HG02852 (cell line): ENCODE measurements at regions not wholly inside any gene's neighbourhood (a gene's known extent, or its start where the extent isn't known, plus 50 kb on each side); places are given as distances from the start of the nearest gene placed in this dataset.
"Not testable (repeated sequence)": the region's sequence is repeated elsewhere in the genome, so short reads cannot be mapped to it uniquely, and the experiment has no call there.

ENCODE experiments used
- ATAC-seq: cut with Tn5 transposase; IDR thresholded peaks from one replicate; pipeline ENCODE4 v1.9.1; 2021; ENCODE audit warnings: mild to moderate bottlenecking, moderate library complexity; ENCODE audit not compliant: unreplicated experiment

DNA sequence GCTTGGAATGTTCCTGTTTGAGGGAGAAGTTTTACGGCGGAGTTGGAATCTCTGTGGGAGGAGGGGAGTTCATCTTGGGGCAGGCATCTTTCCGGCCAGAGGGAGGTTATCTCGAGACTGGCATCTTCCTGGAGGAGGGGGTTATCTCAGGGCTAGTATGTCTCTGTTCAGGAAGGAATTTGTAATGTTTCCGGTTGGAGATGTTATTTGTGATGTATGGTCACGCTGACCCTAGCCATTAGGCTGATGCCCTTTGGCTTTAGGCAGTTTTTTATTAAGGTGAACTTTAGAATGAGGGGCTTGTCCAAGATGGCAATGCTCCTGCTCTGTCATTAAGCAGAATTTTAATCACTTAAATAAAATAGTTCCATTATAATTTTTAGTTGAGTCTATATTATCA, 449.7 kb downstream of the PCDH10 start:
- ATAC-seq = no peak

DNA sequence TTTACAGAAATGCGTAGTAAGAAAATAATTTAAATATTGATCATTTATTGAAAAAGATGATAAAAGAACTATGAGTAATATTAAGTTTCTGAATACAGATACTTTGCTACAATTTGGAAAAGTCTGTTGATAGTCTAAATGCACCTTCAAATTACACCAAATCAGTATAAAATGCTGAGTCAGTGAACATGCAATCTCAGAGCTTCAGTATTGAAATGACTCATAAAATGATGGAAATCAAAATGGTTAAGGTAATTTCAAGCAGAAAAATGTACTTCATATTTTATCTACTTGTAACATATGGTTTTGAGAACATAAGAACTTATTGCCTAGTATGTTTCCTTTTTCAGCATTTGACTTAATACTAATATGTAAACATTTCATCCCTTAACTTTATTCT, 448.2 kb downstream of the PCDH10 start:
- ATAC-seq = no peak

DNA sequence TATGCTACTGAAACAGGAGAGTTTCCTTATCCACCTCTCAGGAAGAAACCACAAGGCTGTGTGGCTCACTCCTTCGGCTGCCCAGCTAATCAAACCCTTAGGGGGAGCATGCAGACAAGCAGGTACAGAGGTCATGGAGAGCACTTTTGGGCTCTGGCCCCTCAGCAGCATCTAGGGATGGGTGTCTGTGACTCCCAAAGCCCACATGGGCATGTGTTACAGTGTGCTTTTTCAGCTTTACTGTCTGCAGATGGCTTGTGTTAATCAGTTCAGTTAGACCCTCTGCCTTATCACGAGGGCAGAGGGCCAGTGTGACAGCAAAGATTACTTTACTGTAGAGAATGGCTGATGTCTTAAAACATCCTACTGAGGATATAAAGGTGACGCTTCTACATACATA, 447.4 kb downstream of the PCDH10 start:
- ATAC-seq = no peak

DNA sequence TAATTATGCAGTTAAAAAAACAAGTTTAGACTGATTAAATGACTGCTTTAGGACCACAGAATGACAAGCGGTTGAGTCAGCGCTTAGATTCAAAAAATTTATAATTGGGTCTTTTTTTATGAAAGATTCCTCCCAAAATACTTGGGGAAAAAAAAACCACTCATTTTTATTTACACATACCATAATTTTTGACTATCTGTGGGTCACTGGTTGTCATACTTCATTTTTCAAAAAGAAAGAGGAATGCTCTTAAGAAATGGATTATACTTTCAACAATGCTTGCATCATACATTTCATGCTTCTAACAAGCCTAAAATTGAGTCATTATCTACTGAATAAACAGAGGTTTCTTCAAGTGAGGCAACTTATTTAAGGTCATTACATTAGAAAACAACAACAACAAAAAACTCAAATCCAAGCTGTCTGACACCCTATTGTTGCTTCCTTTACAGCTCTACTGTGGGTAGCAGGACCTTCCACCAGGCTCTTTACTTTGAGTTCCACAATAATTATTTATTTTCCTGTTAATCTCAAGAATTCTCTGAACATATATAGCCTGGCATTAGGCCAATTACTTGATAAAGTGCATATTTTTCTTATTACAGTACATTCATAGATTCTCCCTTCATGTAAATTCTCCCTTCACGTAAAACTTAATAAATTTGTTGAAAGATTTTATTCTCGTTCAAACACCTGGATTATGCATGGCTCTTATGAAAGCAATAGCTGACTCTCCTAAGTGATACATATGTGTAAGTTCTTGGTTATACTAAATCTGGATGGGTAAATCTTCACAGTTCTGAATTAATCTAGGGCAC, 445.5 kb downstream of the PCDH10 start:
- no peak for ATAC-seq

DNA sequence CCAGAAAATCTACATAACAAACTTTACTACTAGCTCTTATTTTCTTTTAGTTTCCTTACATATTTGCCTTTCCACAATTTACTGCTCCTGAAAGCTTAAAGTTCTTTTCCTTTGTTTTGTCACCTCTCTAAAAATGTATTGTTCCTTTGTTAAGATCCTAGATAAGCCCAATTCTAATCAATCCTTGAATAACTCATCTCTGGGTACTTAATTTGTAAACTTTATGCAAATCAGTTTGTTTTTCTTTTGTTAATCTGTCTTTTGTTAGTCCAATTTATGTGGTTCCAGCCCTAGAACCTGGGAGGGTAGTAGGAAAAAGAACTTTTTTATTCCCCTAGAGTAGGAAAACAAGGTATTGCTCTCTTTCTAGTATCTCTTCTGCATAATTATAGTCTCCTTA, 444.7 kb downstream of the PCDH10 start:
- no peak for ATAC-seq

DNA sequence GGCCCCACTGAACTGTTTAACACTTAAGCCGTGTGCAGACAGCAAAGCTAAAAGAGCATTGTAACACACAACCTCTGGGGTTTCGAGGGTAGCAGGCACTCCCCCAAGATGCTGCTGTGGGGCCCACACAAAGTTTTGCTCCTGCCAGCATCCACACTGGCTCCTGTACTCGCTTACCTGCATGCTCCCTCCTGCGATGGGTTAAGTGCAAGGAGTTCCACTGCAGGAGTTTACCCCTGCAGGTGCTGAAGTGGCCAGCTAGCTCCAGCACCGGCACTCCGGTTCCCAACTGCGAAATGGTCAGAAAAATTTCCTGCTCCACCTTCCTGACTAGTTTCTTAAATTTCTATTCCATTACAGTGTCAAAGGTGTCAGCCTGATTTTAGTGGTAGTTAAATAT, 443.5 kb downstream of the PCDH10 start:
- no peak for ATAC-seq

DNA sequence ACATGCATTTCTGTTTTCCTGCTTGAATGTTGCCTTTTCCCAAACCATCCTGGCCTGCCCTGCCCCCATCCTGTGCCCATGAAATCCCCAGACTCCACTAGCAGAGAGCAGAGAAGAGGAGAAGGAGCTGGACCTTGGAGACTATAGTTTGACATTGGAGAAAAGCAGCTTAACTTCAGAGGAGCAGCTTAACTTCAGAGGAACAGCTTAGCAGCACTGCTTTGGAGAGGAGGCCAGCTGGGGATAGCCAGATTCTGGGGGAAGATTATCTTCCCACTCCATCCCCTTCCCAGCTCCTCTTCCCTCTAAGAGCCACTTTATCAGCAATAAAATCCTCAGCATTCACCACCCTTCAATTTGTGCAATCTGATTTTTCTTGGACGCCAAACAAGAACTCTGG, 443.0 kb downstream of the PCDH10 start:
- no peak for ATAC-seq

DNA sequence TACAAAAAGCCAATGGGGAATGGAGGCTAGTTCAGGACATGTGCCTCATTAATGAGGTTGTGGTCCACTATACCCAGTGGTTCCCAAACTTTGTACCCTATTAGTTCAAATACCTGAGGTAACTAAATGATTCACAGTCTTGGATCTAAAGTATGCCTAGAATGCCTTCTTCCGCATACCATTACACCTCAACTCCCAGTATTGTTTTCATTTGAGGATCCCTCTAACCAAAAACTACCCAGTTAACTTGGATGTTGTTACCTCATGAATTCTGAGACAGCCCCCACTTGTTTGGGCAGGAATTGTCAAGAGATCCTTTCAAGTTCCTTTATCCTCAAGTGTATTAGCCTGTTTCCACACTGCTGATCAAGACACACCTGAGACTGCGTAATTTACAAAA, 439.2 kb downstream of the PCDH10 start:
- no peak for ATAC-seq

DNA sequence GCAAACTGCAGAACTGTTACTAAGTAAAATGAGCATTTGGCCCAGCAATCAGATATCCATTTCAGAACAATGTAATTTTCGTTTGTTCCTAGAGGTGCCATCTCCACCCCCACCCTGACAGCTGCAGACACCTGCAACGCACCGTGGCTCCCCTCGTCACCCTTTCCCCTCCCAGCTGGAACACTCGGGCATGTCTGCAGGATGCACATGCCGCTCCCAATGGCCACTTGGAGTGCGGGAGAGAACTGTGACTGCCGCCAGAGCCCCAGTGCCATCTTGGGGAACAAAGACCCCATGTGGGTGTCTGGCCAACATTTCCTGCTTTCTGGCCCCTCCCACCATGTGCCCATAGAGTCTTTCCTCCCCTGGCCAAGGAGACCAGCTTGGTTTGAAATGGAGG, 436.2 kb downstream of the PCDH10 start:
- no peak for ATAC-seq

DNA sequence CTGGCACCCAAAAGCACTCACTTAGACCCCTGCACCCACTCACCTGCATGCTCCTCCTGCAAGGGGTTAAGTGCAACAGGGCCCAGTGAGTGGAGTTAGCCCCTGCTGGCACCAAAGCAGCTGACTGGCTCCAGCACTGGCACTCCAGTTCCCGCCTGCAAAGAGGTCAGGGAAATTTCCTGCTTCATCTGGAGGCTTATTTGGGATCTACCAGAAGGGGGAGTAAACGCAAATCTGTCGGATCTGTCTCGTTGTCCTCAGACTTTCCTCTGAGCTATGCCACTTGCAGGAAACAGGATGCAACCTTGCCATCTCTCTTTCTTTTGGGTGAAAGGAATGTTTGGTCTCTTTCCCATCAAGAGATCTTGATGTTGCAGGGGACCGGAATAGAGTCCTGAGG, 435.6 kb downstream of the PCDH10 start:
- no peak for ATAC-seq

DNA sequence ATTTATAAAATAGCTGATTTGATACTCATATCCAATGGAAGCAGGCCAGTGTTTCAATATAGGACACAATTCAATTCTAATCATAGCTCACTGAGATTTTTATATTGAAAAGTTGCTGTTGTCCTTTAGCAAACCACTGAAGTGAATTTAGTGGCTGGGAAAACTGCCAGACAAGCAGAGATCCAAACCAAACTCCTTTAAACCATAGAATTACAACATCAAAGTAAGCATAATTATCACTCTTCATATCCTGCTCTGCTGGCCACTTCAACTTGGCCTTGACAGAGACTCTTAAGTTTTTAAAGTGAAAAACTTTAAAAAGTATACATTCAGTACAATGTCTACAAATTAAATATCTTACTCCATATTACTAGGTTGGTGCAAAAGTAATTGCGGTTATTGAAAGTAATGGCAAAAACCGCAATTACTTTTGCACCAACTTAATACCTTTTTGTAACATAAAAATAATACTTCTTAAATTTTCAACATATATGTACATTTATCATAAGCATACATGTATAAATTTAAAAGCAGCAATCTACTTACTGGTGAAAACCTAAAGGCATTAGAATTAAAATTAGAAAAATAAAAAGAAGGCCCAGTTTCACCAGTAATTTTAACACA, 433.0 kb downstream of the PCDH10 start:
- no peak for ATAC-seq

DNA sequence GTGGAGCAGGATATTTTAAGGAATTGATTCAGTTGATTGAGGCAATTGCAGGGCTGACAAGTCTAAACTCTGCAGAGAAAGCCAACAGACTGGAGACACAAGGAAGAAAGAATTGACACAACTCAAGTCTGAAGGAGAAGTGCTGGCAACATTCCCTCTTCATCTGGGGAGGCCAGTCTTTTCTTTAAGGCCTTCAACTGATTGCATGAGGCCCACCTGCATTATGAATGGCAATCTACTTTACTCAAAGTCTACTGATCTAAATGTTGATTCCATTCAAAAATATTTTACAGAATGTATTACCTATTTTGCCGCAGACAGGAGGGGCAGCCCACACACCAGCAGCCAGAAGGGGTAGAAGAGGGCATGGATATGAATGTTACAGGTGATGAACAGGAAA, 425.2 kb downstream of the PCDH10 start:
- ATAC-seq = no peak

DNA sequence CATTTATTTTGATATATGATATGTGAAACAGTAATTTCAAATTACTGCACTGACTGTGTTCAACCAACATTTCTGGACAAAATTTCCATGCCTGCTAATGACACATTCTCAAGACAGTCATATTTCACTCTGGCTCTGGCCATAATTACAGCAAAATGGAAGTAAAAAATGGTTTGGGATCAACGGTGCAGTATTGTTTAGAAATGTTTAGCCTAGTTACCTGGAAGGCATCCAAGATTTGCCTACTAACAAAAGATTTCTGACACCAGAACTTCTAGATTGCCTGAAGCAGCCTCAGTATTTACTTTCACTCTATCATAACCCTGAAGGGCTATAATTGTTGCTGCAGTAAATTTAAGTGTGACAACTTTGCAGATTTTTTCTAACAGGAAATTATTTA, 416.3 kb downstream of the PCDH10 start:
- no peak for ATAC-seq

DNA sequence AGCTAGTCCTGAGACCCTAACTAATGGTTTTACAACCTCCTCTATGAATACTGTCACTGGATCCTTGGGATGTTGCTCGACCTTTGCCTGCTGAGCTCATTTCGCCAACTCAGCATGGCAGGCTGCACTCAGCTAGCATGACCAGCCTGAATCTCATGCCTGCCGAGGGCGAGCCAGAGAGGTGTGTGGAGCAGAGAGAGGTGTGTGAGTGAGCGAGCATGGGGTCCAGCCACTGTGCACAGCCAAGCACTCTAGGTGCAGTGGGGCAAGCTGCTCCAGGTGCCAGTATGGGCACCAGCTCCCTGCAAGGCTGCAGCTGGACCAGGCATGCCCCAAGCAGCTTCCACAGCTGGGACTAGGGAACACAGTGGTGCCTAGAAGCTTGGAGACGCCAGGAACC, 410.9 kb downstream of the PCDH10 start:
- no peak for ATAC-seq

DNA sequence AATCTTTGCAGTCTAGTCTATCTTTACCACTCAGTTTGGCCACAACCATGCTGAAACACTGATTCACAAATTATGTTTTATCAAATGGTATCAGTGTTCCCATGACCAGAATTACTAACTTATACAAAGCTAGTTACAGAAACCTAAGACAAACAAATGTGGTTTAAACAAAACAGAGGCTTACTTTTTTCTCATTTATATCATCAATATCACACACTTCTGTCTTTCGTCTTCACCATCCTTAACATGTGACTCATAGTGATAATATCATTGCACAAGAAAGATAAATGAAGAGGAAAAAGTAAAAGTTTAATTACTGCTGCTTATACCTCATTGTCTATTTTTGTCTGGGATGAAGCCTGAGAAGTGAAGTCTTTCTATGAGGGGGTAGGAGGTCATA, 406.6 kb downstream of the PCDH10 start:
- no peak for ATAC-seq

DNA sequence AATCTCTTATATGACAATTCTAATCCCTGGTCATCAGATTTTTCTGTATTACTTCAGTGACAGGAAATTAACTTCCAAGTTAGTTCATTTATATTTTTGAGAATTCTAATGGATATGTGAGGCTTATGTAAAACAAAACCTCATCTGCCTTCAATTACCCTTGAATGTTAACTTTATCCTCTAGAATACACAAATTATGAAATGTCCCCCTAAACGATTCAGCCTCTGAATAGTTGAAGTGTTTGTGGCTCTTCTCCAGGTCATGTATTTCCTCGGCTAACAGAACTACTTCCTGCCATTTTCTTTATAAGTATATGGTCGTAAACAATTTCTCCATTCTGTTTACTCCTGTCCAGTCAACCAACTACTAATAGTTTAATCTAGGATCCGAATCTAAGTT, 401.3 kb downstream of the PCDH10 start:
- ATAC-seq = no peak

DNA sequence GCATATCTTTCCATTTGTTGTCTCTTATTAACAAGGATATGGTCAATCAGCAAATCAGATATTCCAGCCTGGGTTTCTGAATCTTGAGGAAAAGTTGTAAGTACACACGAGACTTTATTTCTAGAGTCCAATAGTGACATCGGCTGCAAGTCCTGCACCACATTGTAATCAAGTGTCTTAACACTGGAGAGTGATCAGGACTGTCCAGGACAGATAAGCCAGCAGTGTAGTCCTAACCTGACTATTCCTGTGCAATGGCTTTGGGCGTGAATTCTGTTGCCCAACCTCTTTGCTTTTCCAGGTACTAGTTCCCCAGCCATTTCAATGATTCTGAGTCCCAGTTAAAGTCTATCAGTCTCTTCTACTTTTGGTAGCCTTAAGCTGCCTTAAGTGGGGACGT, 395.0 kb downstream of the PCDH10 start:
- no peak for ATAC-seq

DNA sequence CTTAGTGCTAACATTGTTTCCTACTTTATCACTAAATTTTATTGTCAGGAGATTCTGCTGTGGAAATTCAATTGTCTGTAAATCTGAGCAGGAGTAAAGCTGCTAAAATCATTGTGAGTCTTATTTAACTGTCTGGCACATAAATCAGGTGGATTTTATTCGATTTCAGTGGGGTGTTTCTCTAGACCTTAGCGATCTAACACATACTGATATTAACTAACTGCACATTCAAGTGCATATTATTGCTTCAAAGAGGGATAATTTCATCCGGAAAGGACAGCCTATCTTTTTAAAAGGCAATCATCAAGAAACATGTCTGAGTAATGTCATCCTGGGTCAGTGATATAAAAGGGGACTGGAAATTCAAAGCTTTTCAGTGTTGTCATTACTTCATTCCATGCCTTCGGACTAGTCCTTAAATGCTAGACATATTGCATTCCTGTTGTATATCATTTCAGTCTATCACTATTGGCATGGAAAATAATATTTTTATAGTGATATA, 388.7 kb downstream of the PCDH10 start:
- no peak for ATAC-seq

DNA sequence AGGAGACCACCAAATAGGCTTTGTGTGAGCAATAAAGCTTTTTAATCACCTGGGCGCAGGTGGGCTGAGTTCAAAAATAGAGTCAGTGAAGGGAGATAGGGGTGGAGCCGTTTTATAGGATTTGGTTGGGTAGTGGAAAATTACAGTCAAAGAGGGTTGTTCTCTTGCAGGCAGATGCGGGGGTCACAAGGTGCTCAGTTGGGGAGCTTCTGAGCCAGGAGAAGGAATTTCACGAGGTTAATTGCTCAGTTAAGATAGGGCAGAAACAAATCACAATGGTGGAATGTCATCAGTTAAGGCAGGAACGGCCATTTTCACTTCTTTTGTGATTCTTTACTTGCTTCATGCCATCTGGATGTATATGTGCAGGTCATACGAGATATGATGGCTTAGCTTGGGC, 385.1 kb downstream of the PCDH10 start:
- ATAC-seq = not testable (repeated sequence)

DNA sequence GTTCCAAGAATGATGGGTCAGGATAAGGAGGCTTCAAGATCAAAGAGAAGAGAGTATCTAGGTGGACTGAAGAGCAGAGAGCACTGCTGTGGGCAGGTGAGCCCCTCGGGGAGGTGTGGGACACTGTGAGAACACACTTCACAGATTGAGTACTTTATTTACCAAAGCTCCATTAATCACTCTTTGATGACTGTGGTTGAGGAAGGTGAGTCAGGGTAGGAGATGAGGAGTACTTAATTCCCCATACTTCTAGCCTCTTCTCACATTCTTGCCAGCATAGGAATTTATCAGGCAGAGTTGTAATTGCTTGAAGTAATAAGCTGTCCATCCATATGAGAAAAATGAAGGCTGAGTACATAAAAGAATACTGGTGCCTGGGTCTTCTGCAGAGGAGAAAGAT, 375.3 kb downstream of the PCDH10 start:
- ATAC-seq = no peak

DNA sequence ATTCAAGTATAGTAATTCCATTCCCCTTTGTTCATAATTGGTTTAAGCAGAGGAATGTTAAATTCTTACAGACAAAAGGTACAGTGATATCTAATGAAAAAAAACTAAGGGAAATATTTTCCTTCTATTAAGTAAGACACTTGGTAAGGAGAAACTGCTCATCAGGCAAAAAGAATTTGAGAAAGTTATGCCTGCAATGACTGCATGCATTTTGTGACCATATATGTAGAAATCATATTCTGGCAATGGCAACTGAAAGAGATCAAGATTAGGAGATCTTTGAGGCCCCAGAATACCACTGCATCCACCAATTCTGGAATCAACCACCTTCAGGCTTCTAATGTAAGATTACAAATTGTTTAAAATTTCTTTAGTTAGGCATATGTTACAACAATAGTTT, 364.8 kb downstream of the PCDH10 start:
- ATAC-seq = no peak

DNA sequence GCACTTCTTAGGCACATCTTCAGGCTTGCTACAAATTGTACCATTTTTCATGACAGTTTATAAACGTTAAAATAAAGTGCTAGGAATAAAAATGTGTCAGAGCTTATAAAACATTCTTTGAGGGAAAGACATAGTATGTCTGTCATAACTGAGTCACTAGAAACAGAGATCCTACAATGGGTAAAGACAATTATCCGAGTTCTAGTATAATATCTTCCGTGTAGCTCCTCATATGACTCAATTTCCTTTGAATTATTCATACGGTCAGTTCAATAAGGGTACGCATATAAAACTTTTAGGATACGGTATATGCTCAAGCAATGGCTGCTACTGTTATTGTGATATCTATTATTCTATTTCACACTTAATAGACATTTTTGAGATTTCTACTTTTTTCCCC, 349.1 kb downstream of the PCDH10 start:
- no peak for ATAC-seq

DNA sequence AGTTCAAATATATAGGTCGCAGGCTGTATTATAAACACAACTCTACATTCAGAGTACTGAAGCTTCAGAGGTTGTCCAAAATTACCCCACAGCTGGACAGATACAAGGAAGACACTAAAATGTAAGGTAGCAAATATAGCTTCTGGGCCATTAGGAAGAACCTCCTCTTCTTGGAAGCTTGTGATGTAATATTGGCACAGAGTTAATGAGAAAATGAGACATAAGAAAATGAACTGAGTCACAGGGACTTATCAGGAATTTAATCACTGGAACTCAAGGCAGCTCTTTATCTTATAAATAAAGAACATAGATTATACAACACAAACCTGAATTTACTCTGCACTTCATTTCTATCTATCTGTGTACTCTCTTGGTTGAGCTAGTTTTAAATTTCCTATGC, 344.7 kb downstream of the PCDH10 start:
- ATAC-seq = no peak
